ENCODE measurements at regions not wholly inside any gene's neighbourhood (a gene's known extent, or its start where the extent isn't known, plus 50 kb on each side); places are given as distances from the start of the nearest gene placed in this dataset.
"Not testable (repeated sequence)": the region's sequence is repeated elsewhere in the genome, so short reads cannot be mapped to it uniquely, and the experiment has no call there.

GRCh38 chr15:21265628-21266027 lies 174.7 kb downstream of the POTEB3 start:
- DNase-seq; intact Hi-C loops (cut with DNase I): not testable (repeated sequence)

- intact Hi-C loops (cut with DNase I), result no loop called here
- no peak for DNase-seq
These were observed 177.4 kb downstream of the POTEB3 start for GRCh38 chr15:21262851-21263425.

- intact Hi-C loops (cut with DNase I), result no loop called here
- DNase-seq, result peak in 9 of 42 donors; percentile 0 to 45 (median 12)
These were observed 178.1 kb downstream of the POTEB3 start for GRCh38 chr15:21261965-21262850.

GRCh38 chr15:21261396-21261964 lies 178.8 kb downstream of the POTEB3 start:
- peak in 6 of 42 donors; percentile 2 to 43 (median 10) for DNase-seq

GRCh38 chr15:21260966-21261395 lies 179.3 kb downstream of the POTEB3 start:
- intact Hi-C loops (cut with DNase I), result no loop called here
- DNase-seq, result peak in 9 of 42 donors; percentile 0 to 44 (median 13)

More at GRCh38 chr15:21261396-21261964, 178.8 kb downstream of the POTEB3 start:
- intact Hi-C loops (cut with DNase I), result no loop called here

- intact Hi-C loops (cut with DNase I); DNase-seq: not testable (repeated sequence)
These were observed 181.7 kb downstream of the POTEB3 start for GRCh38 chr15:21258635-21259034.

GRCh38 chr15:21249508-21250019 lies 190.7 kb downstream of the POTEB3 start:
- intact Hi-C loops (cut with DNase I); DNase-seq: not testable (repeated sequence)
